Activated CD4-positive, alpha-beta T cell treated with anti-CD3 and anti-CD28 coated beads for 36 hours (primary cell): ENCODE measurements at regions not wholly inside any gene's neighbourhood (a gene's known extent, or its start where the extent isn't known, plus 50 kb on each side); places are given as distances from the start of the nearest gene placed in this dataset.

Experiments
- ATAC-seq: fragments of 200-7000 bp; cut with Tn5 transposase; one replicate; pipeline ENCODE4 v1.10.0; 2021; ENCODE audit warnings: mild to moderate bottlenecking, moderate library complexity
- CTCF ChIA-PET: fragments of 350-600 bp; sonication (Branson Sonifier 250); formaldehyde crosslinking; loops from one replicate; lab custom pipeline; 2021; ENCODE audit warnings: antibody characterized with exemption; lab: Charles Lee
- POLR2A ChIA-PET: fragments of 350-600 bp; sonication (Branson Sonifier 250); formaldehyde crosslinking; loops from one replicate; lab custom pipeline; 2021; ENCODE audit warnings: antibody characterized with exemption, inconsistent platforms; lab: Charles Lee
- DNase-seq: peaks from one replicate; pipeline ENCODE4 v3.0.0-alpha.2; 2020
- H3K27ac Mint-ChIP-seq: one replicate; pipeline ENCODE4 v1.8.0; 2021; ENCODE audit warnings: mixed read lengths
- H3K27me3 Mint-ChIP-seq: one replicate; pipeline ENCODE4 v1.8.0; 2021; ENCODE audit warnings: mixed read lengths
- H3K36me3 Mint-ChIP-seq: one replicate; pipeline ENCODE4 v1.8.0; 2021; ENCODE audit warnings: low read depth, mixed read lengths
- H3K4me1 Mint-ChIP-seq: one replicate; pipeline ENCODE4 v1.8.0; 2021; ENCODE audit warnings: mixed read lengths
- H3K4me3 Mint-ChIP-seq: one replicate; pipeline ENCODE4 v1.8.0; 2021; ENCODE audit warnings: mild to moderate bottlenecking, moderate library complexity, mixed read lengths
- H3K9me3 Mint-ChIP-seq: one replicate; pipeline ENCODE4 v1.8.0; 2021; ENCODE audit warnings: low read depth, mixed read lengths
- intact Hi-C, 2 experiments: fragments of 100-400 bp; cut with DNase I in 1 of 2; cut with micrococcal nuclease in 1 of 2; formaldehyde crosslinking; loops; one replicate each; pipeline versions ENCODE4 v1.14.2 to v1.15.1; 2022 to 2024; cut with DNase I, micrococcal nuclease

GRCh38 chr2:12316476-12316875, 400.3 kb upstream of the TRIB2 start:
- DNase-seq (no peak), ATAC-seq (no peak)
- POLR2A ChIA-PET: no interaction called here
- peaks cover 12% of the 10 kb centered on the region for H3K4me1 Mint-ChIP-seq
- CTCF ChIA-PET: no interaction called here
- intact Hi-C loops: no loop called here
- no peaks in the 10 kb centered on the region for H3K9me3 Mint-ChIP-seq
- H3K4me3 Mint-ChIP-seq: no peak overlapping the region
- no peaks in the 10 kb centered on the region for H3K36me3 Mint-ChIP-seq
- H3K27me3 Mint-ChIP-seq: no peaks in the 10 kb centered on the region
- no peak overlapping the region for H3K27ac Mint-ChIP-seq

- H3K27me3 Mint-ChIP-seq: no peaks in the 10 kb centered on the region
- ChIA-PET CTCF (no interaction called here), POLR2A (no interaction called here)
- H3K36me3 Mint-ChIP-seq: no peaks in the 10 kb centered on the region
- DNase-seq (no peak), ATAC-seq (no peak)
- no peak overlapping the region for H3K27ac Mint-ChIP-seq
- intact Hi-C loops: no loop called here
- H3K9me3 Mint-ChIP-seq: no peaks in the 10 kb centered on the region
- no peak overlapping the region for H3K4me3 Mint-ChIP-seq
- H3K4me1 Mint-ChIP-seq: peaks cover 12% of the 10 kb centered on the region
Observed at GRCh38 chr2:12317286-12317685, 399.4 kb upstream of the TRIB2 start.

DNA sequence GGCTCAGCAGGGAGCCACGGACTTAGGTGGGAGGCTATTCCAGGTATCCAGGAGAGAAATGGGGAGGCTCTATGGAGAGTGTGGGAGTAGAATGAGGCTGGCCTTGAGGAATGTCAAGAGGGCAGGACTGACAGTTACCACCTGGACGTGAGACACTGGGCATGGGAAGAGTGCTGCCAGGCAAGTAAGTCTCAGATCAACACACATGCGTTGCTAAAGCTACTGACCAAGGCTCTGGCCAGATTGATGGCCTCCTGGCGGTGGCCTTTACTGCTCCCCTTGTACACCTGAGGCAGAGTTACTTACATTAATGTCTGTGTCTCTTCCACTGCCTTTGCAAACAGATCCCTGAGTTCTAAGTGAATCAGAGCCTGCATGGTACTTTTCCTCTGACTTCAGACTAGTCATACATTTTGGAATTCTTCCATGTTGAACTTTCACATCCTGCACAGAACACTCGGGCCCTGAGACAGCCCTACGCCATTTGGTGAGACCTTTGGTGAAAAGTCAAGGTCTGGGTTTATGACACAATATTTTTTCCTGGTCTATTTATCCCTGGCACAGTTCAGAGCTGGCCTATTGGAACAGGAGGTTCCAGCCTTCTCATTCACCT, 398.8 kb upstream of the TRIB2 start:
- POLR2A ChIA-PET: no interaction called here
- no peak for DNase-seq
- CTCF ChIA-PET: interaction anchor here (0.7 kb wide), 1 partner anchor 82 kb away, joined by 4 read pairs; no protein-coding TSS in a partner anchor
- no peak overlapping the region for H3K27ac Mint-ChIP-seq
- ATAC-seq: no peak
- no peaks in the 10 kb centered on the region for H3K27me3 Mint-ChIP-seq
- no peaks in the 10 kb centered on the region for H3K36me3 Mint-ChIP-seq
- no peak overlapping the region for H3K4me3 Mint-ChIP-seq
- H3K4me1 Mint-ChIP-seq: peaks cover 12% of the 10 kb centered on the region
- intact Hi-C loops: no loop called here
- H3K9me3 Mint-ChIP-seq: no peaks in the 10 kb centered on the region

GRCh38 chr2:12318427-12319057, 398.2 kb upstream of the TRIB2 start:
- intact Hi-C loops: no loop called here
- Mint-ChIP-seq H3K4me3 (no peak overlapping the region), H3K4me1 (peaks cover 10% of the 10 kb centered on the region), H3K36me3 (no peaks in the 10 kb centered on the region), H3K27ac (no peak overlapping the region), H3K27me3 (no peaks in the 10 kb centered on the region), H3K9me3 (no peaks in the 10 kb centered on the region)
- ATAC-seq (no peak), DNase-seq (no peak)
- CTCF ChIA-PET: interaction anchor here (0.7 to 1.0 kb wide), 2 partner anchors 82 to 398 kb away, joined by 3 to 4 read pairs; partner anchors contain the start of gene TRIB2
- POLR2A ChIA-PET: interaction anchor here (0.7 kb wide), 1 partner anchor 553 kb away, joined by 3 read pairs; no protein-coding TSS in a partner anchor

DNA sequence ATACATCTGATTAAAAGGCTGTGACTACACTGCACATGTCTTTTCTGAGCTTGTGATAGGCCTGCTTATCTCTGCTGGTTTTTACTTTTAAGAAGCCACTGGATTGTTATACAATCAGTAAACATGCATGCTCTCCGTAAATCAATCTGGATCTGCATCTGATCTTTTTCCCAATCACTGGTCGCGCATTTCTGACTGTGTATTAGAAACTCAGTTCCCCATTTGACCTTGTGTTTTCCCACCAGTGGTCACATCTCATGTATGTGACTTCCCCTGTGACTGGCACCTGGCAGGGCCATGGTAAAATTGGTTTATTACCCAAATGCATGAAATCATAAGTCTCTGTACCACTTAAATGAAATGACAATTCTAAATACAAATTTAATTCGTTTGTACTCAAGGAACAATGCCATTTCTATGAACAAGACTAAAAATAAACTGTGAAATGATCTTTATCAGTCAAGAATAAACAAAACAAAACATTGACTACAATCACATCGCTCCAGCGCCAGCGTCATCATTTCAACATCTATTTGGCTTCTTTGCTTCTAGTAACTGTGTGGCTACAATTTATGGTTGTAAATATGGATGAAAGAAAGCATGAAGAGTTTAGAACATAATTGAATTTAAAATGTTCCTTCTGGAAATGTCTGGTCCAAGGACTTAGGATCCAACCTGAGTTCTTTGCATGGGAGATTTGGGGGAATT, 396.6 kb upstream of the TRIB2 start:
- H3K27ac Mint-ChIP-seq: no peak overlapping the region
- ChIA-PET POLR2A (no interaction called here), CTCF (no interaction called here)
- no peaks in the 10 kb centered on the region for H3K4me1 Mint-ChIP-seq
- H3K36me3 Mint-ChIP-seq: no peaks in the 10 kb centered on the region
- DNase-seq: no peak
- no peaks in the 10 kb centered on the region for H3K27me3 Mint-ChIP-seq
- H3K4me3 Mint-ChIP-seq: no peak overlapping the region
- intact Hi-C loops: no loop called here
- no peaks in the 10 kb centered on the region for H3K9me3 Mint-ChIP-seq
- ATAC-seq: no peak

- ChIA-PET POLR2A (no interaction called here), CTCF (interaction anchor here (0.6 kb wide), 1 partner anchor 390 kb away, joined by 3 read pairs; no protein-coding TSS in a partner anchor)
- intact Hi-C loops: no loop called here
- Mint-ChIP-seq H3K4me1 (peaks cover 4% of the 10 kb centered on the region), H3K36me3 (no peaks in the 10 kb centered on the region), H3K27ac (no peak overlapping the region), H3K4me3 (no peak overlapping the region), H3K27me3 (no peaks in the 10 kb centered on the region), H3K9me3 (no peaks in the 10 kb centered on the region)
- DNase-seq: no peak
- no peak for ATAC-seq
Observed at GRCh38 chr2:12320991-12321641, 395.6 kb upstream of the TRIB2 start.

DNA sequence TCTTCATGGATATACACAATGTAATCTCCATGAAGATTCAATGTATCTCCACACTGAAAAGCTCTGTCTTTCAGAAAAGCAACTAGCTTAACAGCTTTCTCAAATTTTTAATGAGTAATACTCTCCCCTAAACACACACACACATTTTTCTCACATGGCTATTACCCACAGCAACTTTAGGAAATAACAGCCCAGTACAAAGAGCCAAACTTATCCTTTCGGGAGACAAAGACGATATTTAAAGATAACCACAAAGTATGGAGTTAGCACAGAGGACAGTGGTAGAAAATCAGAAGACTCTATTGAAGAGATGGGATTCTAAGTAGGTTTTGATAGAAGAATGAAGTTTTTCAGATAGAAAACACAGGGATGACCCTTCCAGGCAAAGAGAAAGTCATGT, 394.9 kb upstream of the TRIB2 start:
- intact Hi-C loops: no loop called here
- H3K9me3 Mint-ChIP-seq: no peaks in the 10 kb centered on the region
- no peaks in the 10 kb centered on the region for H3K27me3 Mint-ChIP-seq
- no peaks in the 10 kb centered on the region for H3K36me3 Mint-ChIP-seq
- no peak overlapping the region for H3K4me3 Mint-ChIP-seq
- no peak for ATAC-seq
- peaks cover 4% of the 10 kb centered on the region for H3K4me1 Mint-ChIP-seq
- DNase-seq: no peak
- ChIA-PET POLR2A (no interaction called here), CTCF (interaction anchor here (0.6 kb wide), 1 partner anchor 389 kb away, joined by 3 read pairs; no protein-coding TSS in a partner anchor)
- no peak overlapping the region for H3K27ac Mint-ChIP-seq

- ChIA-PET POLR2A (no interaction called here), CTCF (interaction anchor here (1.1 kb wide), 1 partner anchor 13 kb away, joined by 5 read pairs; no protein-coding TSS in a partner anchor)
- no peak for DNase-seq
- Mint-ChIP-seq H3K4me3 (no peak overlapping the region), H3K4me1 (peaks cover 4% of the 10 kb centered on the region), H3K27me3 (peaks cover 2% of the 10 kb centered on the region), H3K36me3 (no peaks in the 10 kb centered on the region), H3K9me3 (no peaks in the 10 kb centered on the region), H3K27ac (no peak overlapping the region)
- ATAC-seq: no peak
- intact Hi-C loops: no loop called here
Observed at GRCh38 chr2:12325806-12326205, 390.9 kb upstream of the TRIB2 start.

- POLR2A ChIA-PET: no interaction called here
- Mint-ChIP-seq H3K36me3 (no peaks in the 10 kb centered on the region), H3K4me3 (no peak overlapping the region), H3K4me1 (peaks cover 4% of the 10 kb centered on the region), H3K27ac (no peak overlapping the region), H3K9me3 (no peaks in the 10 kb centered on the region), H3K27me3 (peaks cover 2% of the 10 kb centered on the region)
- intact Hi-C loops: no loop called here
- ATAC-seq (no peak), DNase-seq (peak; percentile 35)
- CTCF ChIA-PET: interaction anchor here (0.7 to 1.1 kb wide), 2 partner anchors 12 to 105 kb away, joined by 3 to 5 read pairs; no protein-coding TSS in a partner anchor
Observed at GRCh38 chr2:12326449-12327190, 390.1 kb upstream of the TRIB2 start.

DNA sequence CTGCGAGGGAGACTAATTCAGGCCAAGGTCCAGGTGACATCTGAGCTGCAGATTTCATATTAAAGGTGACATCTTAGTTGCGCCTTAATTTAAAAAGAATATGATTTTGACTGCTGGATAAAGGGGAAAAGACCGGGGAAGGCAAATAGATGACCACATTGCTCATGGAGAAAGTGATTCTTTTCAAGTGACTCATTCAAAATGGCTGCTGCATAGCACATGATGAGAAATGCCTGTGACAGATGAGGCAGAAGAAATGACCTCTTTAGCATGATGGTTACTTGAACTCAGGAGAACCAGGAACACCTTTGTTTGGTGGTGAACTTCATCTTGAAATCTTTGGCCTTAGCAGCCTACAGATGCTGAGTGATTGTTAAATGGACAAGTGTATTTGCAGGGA, 385.8 kb upstream of the TRIB2 start:
- CTCF ChIA-PET: no interaction called here
- Mint-ChIP-seq H3K27ac (no peak overlapping the region), H3K36me3 (no peaks in the 10 kb centered on the region), H3K9me3 (no peaks in the 10 kb centered on the region), H3K4me1 (peaks cover 14% of the 10 kb centered on the region), H3K4me3 (no peak overlapping the region), H3K27me3 (peaks cover 12% of the 10 kb centered on the region)
- POLR2A ChIA-PET: no interaction called here
- intact Hi-C loops: no loop called here
- ATAC-seq: no peak
- DNase-seq: no peak

GRCh38 chr2:12331698-12332097, 385.0 kb upstream of the TRIB2 start:
- intact Hi-C loops: no loop called here
- ChIA-PET POLR2A (no interaction called here), CTCF (no interaction called here)
- H3K4me1 Mint-ChIP-seq: peaks cover 12% of the 10 kb centered on the region
- ATAC-seq (no peak), DNase-seq (no peak)
- no peak overlapping the region for H3K4me3 Mint-ChIP-seq
- no peaks in the 10 kb centered on the region for H3K9me3 Mint-ChIP-seq
- H3K36me3 Mint-ChIP-seq: no peaks in the 10 kb centered on the region
- no peak overlapping the region for H3K27ac Mint-ChIP-seq
- peaks cover 12% of the 10 kb centered on the region for H3K27me3 Mint-ChIP-seq
